HCT116 (cell line): ENCODE measurements at regions not wholly inside any gene's neighbourhood (a gene's known extent, or its start where the extent isn't known, plus 50 kb on each side); places are given as distances from the start of the nearest gene placed in this dataset.

ENCODE experiments used
- ATAC-seq: fragments of 200-7000 bp; cut with Tn5 transposase; 2 replicates; pipeline ENCODE4 v1.9.1; 2020; ENCODE audit warnings: mild to moderate bottlenecking, moderate library complexity
- BruUV-seq: library from RNA; stranded (reverse); fragments of 400-500 nt; replicated peaks from 2 replicates; lab custom pipeline; 2021; lab: Mats Ljungman, UMichigan
- CTCF ChIA-PET: fragments of 300-600 bp; sonication (Branson Sonifier 250); formaldehyde crosslinking; loops from one replicate; lab custom pipeline; 2021; ENCODE audit warnings: antibody characterized with exemption; lab: Charles Lee
- POLR2A ChIA-PET: fragments of 300-600, 350-600 bp; sonication (Branson Sonifier 250); formaldehyde crosslinking; loops from one replicate; lab custom pipeline; 2021; ENCODE audit warnings: antibody characterized with exemption; lab: Charles Lee
- RAD21 ChIA-PET, 2 experiments: fragments of 300-600 bp; sonication (Branson Sonifier 250); formaldehyde crosslinking; loops; one replicate each; lab custom pipeline; 2023; ENCODE audit warnings: low total read pairs in 2 of 2; ENCODE audit not compliant: uncharacterized antibody in 2 of 2, unreplicated experiment in 2 of 2, low non-redundant PET in 1 of 2; lab: Charles Lee
- DNase-seq: peaks from one replicate; pipeline ENCODE4 v3.0.0-alpha.2; 2010; ENCODE audit warnings: low read depth, low spot score
- H2AFZ ChIP-seq: fragments of 200-600 bp; shearing (Covaris generic), sonication (generic); 2 replicates; pipeline ENCODE4 v1.6.1; 2017; ENCODE audit warnings: low read depth, mixed run types, mixed read lengths, antibody characterized with exemption, low read length; ENCODE audit not compliant: poor library complexity, severe bottlenecking
- H3K27ac ChIP-seq: 2 replicates; pipeline ENCODE4 v1.5.1; 2012; ENCODE audit warnings: low read depth, low read length
- H3K27me3 ChIP-seq: fragments of 200-600 bp; sonication (generic); 2 replicates; pipeline ENCODE4 v1.6.1; 2016; ENCODE audit warnings: mixed run types, low read length, mixed read lengths; ENCODE audit not compliant: insufficient read depth
- H3K36me3 ChIP-seq, 2 experiments: fragments of 200-500 bp in 1 of 2; fragments of 200-600 bp in 1 of 2; sonication (Bioruptor generic) in 1 of 2; sonication (generic) in 1 of 2; 2 replicates each; pipeline versions ENCODE4 v1.5.1 to v1.6.1; 2014 to 2016; ENCODE audit warnings: low read length in 2 of 2, inconsistent platforms in 1 of 2, mixed read lengths in 1 of 2, mixed run types in 1 of 2; ENCODE audit not compliant: insufficient read depth in 2 of 2, control insufficient read depth in 1 of 2
- H3K4me1 ChIP-seq, 2 experiments: fragments of 200-600 bp in 1 of 2; sonication (generic) in 1 of 2; 2 replicates each; pipeline versions ENCODE4 v1.5.1 to v1.6.1; 2012 to 2017; ENCODE audit warnings: low read length in 2 of 2, inconsistent platforms in 1 of 2, mild to moderate bottlenecking in 1 of 2, mixed read lengths in 1 of 2, mixed run types in 1 of 2, moderate library complexity in 1 of 2; ENCODE audit not compliant: insufficient read depth in 2 of 2, control insufficient read depth in 1 of 2
- H3K4me2 ChIP-seq: fragments of 200-600 bp; sonication (generic); 2 replicates; pipeline ENCODE4 v1.6.1; 2017; ENCODE audit warnings: mixed run types, low read length, mixed read lengths
- H3K4me3 ChIP-seq, 2 experiments: fragments of 200-600 bp in 1 of 2; sonication (generic) in 1 of 2; replicated peaks in 1 of 2; 2 replicates each; pipeline ENCODE4 v1.5.1; 2011 to 2016; ENCODE audit warnings: low read length in 2 of 2, control low read depth in 1 of 2, low read depth in 1 of 2, mild to moderate bottlenecking in 1 of 2, mixed read lengths in 1 of 2, mixed run types in 1 of 2
- H3K79me2 ChIP-seq: fragments of 200-600 bp; sonication (generic); 2 replicates; pipeline ENCODE4 v1.6.1; 2017; ENCODE audit warnings: mild to moderate bottlenecking, mixed run types, low read length, moderate library complexity, mixed read lengths; ENCODE audit not compliant: insufficient read depth
- H3K9ac ChIP-seq: fragments of 200-600 bp; sonication (generic); 2 replicates; pipeline ENCODE4 v1.6.1; 2016; ENCODE audit warnings: low read length, mixed read lengths
- H3K9me2 ChIP-seq: fragments of 200-600 bp; sonication (generic), shearing (Covaris generic); 2 replicates; pipeline ENCODE4 v1.6.1; 2017; ENCODE audit warnings: mixed run types, mild to moderate bottlenecking, moderate library complexity; ENCODE audit not compliant: insufficient read depth
- H3K9me3 ChIP-seq, 2 experiments: fragments of 200-500 bp in 1 of 2; fragments of 200-600 bp in 1 of 2; sonication (Bioruptor generic) in 1 of 2; sonication (generic) in 1 of 2; 2 replicates each; pipeline ENCODE4 v1.6.1; 2014 to 2017; ENCODE audit warnings: low read length in 2 of 2, mixed read lengths in 2 of 2, inconsistent platforms in 1 of 2, low read depth in 1 of 2, mild to moderate bottlenecking in 1 of 2, mixed run types in 1 of 2, moderate library complexity in 1 of 2; ENCODE audit not compliant: control insufficient read depth in 1 of 2, insufficient read depth in 1 of 2
- H4K20me1 ChIP-seq: fragments of 200-600 bp; sonication (generic), shearing (Covaris generic); 2 replicates; pipeline ENCODE4 v1.6.1; 2017; ENCODE audit warnings: mixed run types, mild to moderate bottlenecking, moderate library complexity; ENCODE audit not compliant: insufficient read depth
- CEBPB ChIP-seq: IDR thresholded peaks from 2 replicates; pipeline ENCODE4 v1.6.1; 2012; ENCODE audit warnings: low read depth
- EGR1 ChIP-seq: IDR thresholded peaks from 2 replicates; pipeline ENCODE4 v1.6.1; 2012; ENCODE audit warnings: low read depth
- ELF1 ChIP-seq: IDR thresholded peaks from 2 replicates; pipeline ENCODE4 v1.6.1; 2012; ENCODE audit warnings: low read depth, borderline replicate concordance
- EZH2 ChIP-seq: fragments of 200-600 bp; sonication (generic); IDR thresholded peaks from 2 replicates; pipeline ENCODE4 v1.6.1; 2017; ENCODE audit warnings: antibody characterized with exemption, mixed run types
- EZH2phosphoT487 ChIP-seq: fragments of 200-600 bp; IDR thresholded peaks from 2 replicates; pipeline ENCODE4 v1.6.1; 2018; ENCODE audit warnings: antibody characterized with exemption, borderline replicate concordance
- FOSL1 ChIP-seq: IDR thresholded peaks from 2 replicates; pipeline ENCODE4 v1.6.1; 2012; ENCODE audit warnings: low read depth
- POLR2A ChIP-seq: IDR thresholded peaks from 2 replicates; pipeline ENCODE4 v1.7.0; 2011; ENCODE audit warnings: borderline replicate concordance; ENCODE audit not compliant: insufficient read depth, insufficient read length; ENCODE audit errors: extremely low read depth
- POLR2AphosphoS5 ChIP-seq: IDR thresholded peaks from 2 replicates; pipeline ENCODE4 v1.6.1; 2011; ENCODE audit warnings: mild to moderate bottlenecking, low read depth, low read length, moderate library complexity
- RAD21 ChIP-seq: IDR thresholded peaks from 2 replicates; pipeline ENCODE4 v1.6.1; 2012; ENCODE audit warnings: low read depth, mild to moderate bottlenecking
- SIN3A ChIP-seq: IDR thresholded peaks from 2 replicates; pipeline ENCODE4 v1.6.1; 2012; ENCODE audit warnings: low read depth
- SP1 ChIP-seq: IDR thresholded peaks from 2 replicates; pipeline ENCODE4 v1.6.1; 2012; ENCODE audit warnings: low read depth
- SRF ChIP-seq: IDR thresholded peaks from 2 replicates; pipeline ENCODE4 v1.6.1; 2012; ENCODE audit warnings: low read depth
- TCF7L2 ChIP-seq: IDR thresholded peaks from 2 replicates; pipeline ENCODE4 v1.7.0; 2011; ENCODE audit warnings: borderline replicate concordance, inconsistent platforms; ENCODE audit not compliant: insufficient read depth, insufficient read length; ENCODE audit errors: extremely low read depth
- YY1 ChIP-seq: IDR thresholded peaks from 2 replicates; pipeline ENCODE4 v1.6.1; 2011; ENCODE audit warnings: low read length, low read depth, moderate library complexity, mild to moderate bottlenecking; ENCODE audit not compliant: insufficient replicate concordance; ENCODE audit errors: extremely low read depth
- ZFX ChIP-seq: fragments of 450-650 bp; IDR thresholded peaks from 2 replicates; pipeline ENCODE4 v1.6.1; 2017
- ZNF274 ChIP-seq: fragments of 200-500 bp; sonication (Bioruptor generic); IDR thresholded peaks from 2 replicates; pipeline ENCODE4 v1.6.1; 2014; ENCODE audit warnings: mild to moderate bottlenecking, low read depth, low read length, inconsistent platforms
- intact Hi-C: fragments of 100-400 bp; cut with micrococcal nuclease; formaldehyde crosslinking; loops from 2 replicates; pipeline ENCODE4 v1.10.0; 2022
- TF ChIP-seq, protein P1 (sequence below): IDR thresholded peaks from 2 replicates; pipeline ENCODE4 v1.6.1; 2012
- TF ChIP-seq, protein P2 (sequence below), 3 experiments: fragments of 200-600 bp in 1 of 3; sonication (generic) in 1 of 3; IDR thresholded peaks in 2 of 3; conservative IDR thresholded peaks in 1 of 3; 2 replicates each; pipeline ENCODE4 v1.5.1; 2012 to 2017; ENCODE audit warnings: low read depth in 2 of 3, low read length in 2 of 3, antibody characterized with exemption in 1 of 3, borderline replicate concordance in 1 of 3, control low read depth in 1 of 3, mild to moderate bottlenecking in 1 of 3, mixed read lengths in 1 of 3, mixed run types in 1 of 3, moderate library complexity in 1 of 3; ENCODE audit not compliant: insufficient read depth in 1 of 3
- TF ChIP-seq, protein P3 (sequence below): IDR thresholded peaks from 2 replicates; pipeline ENCODE4 v1.6.1; 2012
- TF ChIP-seq, protein P4 (sequence below): IDR thresholded peaks from 2 replicates; pipeline ENCODE4 v1.6.1; 2011; ENCODE audit warnings: mild to moderate bottlenecking, low read length, moderate library complexity; ENCODE audit not compliant: insufficient replicate concordance; ENCODE audit errors: extremely low read depth

DNA sequence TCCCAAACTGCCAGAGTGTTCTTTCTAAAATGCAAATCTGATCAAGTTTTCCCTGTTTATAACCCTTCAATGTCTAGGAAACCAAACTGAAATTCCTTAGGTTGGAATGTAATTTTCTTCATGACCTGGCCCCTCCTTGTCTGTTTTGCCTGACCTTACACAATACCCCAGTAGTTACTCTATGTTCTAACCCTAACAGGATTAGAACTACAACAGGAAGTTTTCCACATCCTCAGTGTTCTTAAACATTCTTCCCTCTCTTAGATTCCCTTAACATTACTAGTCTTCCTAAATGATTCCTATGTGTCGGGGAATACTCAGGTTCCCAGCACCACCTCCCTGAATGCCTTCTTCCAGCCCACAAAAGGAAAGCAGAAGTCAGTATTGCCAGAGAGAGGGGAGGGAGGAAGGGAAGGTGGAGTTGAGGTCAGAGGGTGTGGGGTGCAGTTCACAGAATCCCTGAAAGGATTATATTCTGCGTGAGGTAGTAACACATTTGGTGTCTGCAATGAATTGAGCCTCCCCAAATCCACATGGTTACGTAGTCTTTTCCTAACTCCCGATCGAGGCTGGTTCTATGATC lies 72.6 kb downstream of the BBS10 start:
- CTCF ChIA-PET = no interaction called here

More for the DNA sequence above, 72.6 kb downstream of the BBS10 start:
- no peaks in the 10 kb centered on the region for H3K79me2 ChIP-seq
- BruUV-seq = no TSS peak
- no peak overlapping the region for H3K9ac ChIP-seq
- H3K27me3 ChIP-seq = no peaks in the 10 kb centered on the region
- no peak overlapping the region for H3K4me2 ChIP-seq
- H3K9me3 ChIP-seq = no peaks in the 10 kb centered on the region
- no peaks in the 10 kb centered on the region for H4K20me1 ChIP-seq
- ChIA-PET POLR2A (no interaction called here), RAD21 (no interaction called here)
- H3K9me2 ChIP-seq = no peaks in the 10 kb centered on the region
- H3K27ac ChIP-seq = no peak overlapping the region
- intact Hi-C loops = no loop called here
- DNase-seq = no peak
- no peak overlapping the region for H2AFZ ChIP-seq
- no peaks in the 10 kb centered on the region for H3K36me3 ChIP-seq
- TF ChIP-seq, protein P1, sequence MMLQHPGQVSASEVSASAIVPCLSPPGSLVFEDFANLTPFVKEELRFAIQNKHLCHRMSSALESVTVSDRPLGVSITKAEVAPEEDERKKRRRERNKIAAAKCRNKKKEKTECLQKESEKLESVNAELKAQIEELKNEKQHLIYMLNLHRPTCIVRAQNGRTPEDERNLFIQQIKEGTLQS = no peak
- TF ChIP-seq ZNF274 = no peak
- no peak for TF ChIP-seq CEBPB
- no peak for TF ChIP-seq YY1
- TF ChIP-seq POLR2AphosphoS5 = no peak
- no peak for TF ChIP-seq POLR2A
- no peak for TF ChIP-seq TCF7L2
- TF ChIP-seq RAD21 = no peak
- no peak for TF ChIP-seq EZH2phosphoT487
- TF ChIP-seq FOSL1 = no peak
- TF ChIP-seq, protein P2, sequence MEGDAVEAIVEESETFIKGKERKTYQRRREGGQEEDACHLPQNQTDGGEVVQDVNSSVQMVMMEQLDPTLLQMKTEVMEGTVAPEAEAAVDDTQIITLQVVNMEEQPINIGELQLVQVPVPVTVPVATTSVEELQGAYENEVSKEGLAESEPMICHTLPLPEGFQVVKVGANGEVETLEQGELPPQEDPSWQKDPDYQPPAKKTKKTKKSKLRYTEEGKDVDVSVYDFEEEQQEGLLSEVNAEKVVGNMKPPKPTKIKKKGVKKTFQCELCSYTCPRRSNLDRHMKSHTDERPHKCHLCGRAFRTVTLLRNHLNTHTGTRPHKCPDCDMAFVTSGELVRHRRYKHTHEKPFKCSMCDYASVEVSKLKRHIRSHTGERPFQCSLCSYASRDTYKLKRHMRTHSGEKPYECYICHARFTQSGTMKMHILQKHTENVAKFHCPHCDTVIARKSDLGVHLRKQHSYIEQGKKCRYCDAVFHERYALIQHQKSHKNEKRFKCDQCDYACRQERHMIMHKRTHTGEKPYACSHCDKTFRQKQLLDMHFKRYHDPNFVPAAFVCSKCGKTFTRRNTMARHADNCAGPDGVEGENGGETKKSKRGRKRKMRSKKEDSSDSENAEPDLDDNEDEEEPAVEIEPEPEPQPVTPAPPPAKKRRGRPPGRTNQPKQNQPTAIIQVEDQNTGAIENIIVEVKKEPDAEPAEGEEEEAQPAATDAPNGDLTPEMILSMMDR (IDR thresholded peaks at IDR 0.05 in 2 of 3, conservative IDR thresholded peaks at IDR 0.05 in 1 of 3; ENCODE audit: borderline replicate concordance in 1 of 3, insufficient read depth in 1 of 3, low read depth in 2 of 3, low read length in 2 of 3) = no peak
- TF ChIP-seq SIN3A = no peak
- TF ChIP-seq, protein P3, sequence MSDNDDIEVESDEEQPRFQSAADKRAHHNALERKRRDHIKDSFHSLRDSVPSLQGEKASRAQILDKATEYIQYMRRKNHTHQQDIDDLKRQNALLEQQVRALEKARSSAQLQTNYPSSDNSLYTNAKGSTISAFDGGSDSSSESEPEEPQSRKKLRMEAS = no peak
- no peak for TF ChIP-seq ELF1
- no peak for TF ChIP-seq SP1
- TF ChIP-seq EGR1 = no peak
- no peak for TF ChIP-seq SRF
- TF ChIP-seq ZFX = no peak
- TF ChIP-seq, protein P4, sequence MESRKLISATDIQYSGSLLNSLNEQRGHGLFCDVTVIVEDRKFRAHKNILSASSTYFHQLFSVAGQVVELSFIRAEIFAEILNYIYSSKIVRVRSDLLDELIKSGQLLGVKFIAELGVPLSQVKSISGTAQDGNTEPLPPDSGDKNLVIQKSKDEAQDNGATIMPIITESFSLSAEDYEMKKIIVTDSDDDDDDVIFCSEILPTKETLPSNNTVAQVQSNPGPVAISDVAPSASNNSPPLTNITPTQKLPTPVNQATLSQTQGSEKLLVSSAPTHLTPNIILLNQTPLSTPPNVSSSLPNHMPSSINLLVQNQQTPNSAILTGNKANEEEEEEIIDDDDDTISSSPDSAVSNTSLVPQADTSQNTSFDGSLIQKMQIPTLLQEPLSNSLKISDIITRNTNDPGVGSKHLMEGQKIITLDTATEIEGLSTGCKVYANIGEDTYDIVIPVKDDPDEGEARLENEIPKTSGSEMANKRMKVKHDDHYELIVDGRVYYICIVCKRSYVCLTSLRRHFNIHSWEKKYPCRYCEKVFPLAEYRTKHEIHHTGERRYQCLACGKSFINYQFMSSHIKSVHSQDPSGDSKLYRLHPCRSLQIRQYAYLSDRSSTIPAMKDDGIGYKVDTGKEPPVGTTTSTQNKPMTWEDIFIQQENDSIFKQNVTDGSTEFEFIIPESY = no peak
- no peak for TF ChIP-seq EZH2
- TF ChIP-seq, all 23 proteins: peak for 0
- Histone ChIP-seq H3K4me3 (no peak overlapping the region), H3K4me1 (no peaks in the 10 kb centered on the region)
- ATAC-seq = no peak
